Astrocyte (in vitro differentiated cells and primary cell): ENCODE measurements at regions not wholly inside any gene's neighbourhood (a gene's known extent, or its start where the extent isn't known, plus 50 kb on each side); places are given as distances from the start of the nearest gene placed in this dataset.

ENCODE experiments used
- DNase-seq: peaks from one replicate; pipeline ENCODE4 v3.0.0-alpha.2; 2010; ENCODE audit warnings: low read depth
- FAIRE-seq: peaks from 2 replicates; lab custom pipeline; 2011; peaks lifted over from hg19 to GRCh38; lab: Jason Lieb, UNC
- H2AFZ ChIP-seq: 2 replicates; pipeline ENCODE4 v1.6.0; 2012; ENCODE audit warnings: low read depth, low read length, inconsistent platforms
- H3K27ac ChIP-seq: 2 replicates; pipeline ENCODE4 v1.5.1; 2011; ENCODE audit warnings: low read depth, low read length, inconsistent platforms
- H3K27me3 ChIP-seq: 2 replicates; pipeline ENCODE4 v1.6.0; 2011; ENCODE audit warnings: low read length, inconsistent platforms; ENCODE audit not compliant: insufficient read depth
- H3K36me3 ChIP-seq: 2 replicates; pipeline ENCODE4 v1.5.1; 2011; ENCODE audit warnings: low read length, inconsistent platforms; ENCODE audit not compliant: insufficient read depth
- H3K4me1 ChIP-seq: 2 replicates; pipeline ENCODE4 v1.5.1; 2011; ENCODE audit warnings: low read length, inconsistent platforms; ENCODE audit not compliant: insufficient read depth
- H3K4me2 ChIP-seq: 2 replicates; pipeline ENCODE4 v1.6.0; 2012; ENCODE audit warnings: low read length, inconsistent platforms
- H3K4me3 ChIP-seq: 2 replicates; pipeline ENCODE4 v1.5.1; 2011; ENCODE audit warnings: low read depth, mild to moderate bottlenecking, low read length, inconsistent platforms; ENCODE audit not compliant: insufficient read depth
- H3K79me2 ChIP-seq: 2 replicates; pipeline ENCODE4 v1.6.0; 2012; ENCODE audit warnings: mild to moderate bottlenecking, low read length, inconsistent platforms; ENCODE audit not compliant: insufficient read depth
- H3K9ac ChIP-seq: 2 replicates; pipeline ENCODE4 v1.6.0; 2012; ENCODE audit warnings: mild to moderate bottlenecking, low read length, inconsistent platforms
- H3K9me3 ChIP-seq: 2 replicates; pipeline ENCODE4 v1.5.1; 2012; ENCODE audit warnings: low read depth, mild to moderate bottlenecking, low read length, inconsistent platforms; ENCODE audit not compliant: insufficient read depth
- H4K20me1 ChIP-seq: 2 replicates; pipeline ENCODE4 v1.6.0; 2012; ENCODE audit warnings: low read length, inconsistent platforms; ENCODE audit not compliant: insufficient read depth
- H3K27ac Mint-ChIP-seq: one replicate; pipeline ENCODE4 v1.8.0; 2021; ENCODE audit warnings: mild to moderate bottlenecking, mixed read lengths; ENCODE audit not compliant: unreplicated experiment
- H3K27me3 Mint-ChIP-seq: one replicate; pipeline ENCODE4 v1.8.0; 2021; ENCODE audit warnings: low read depth, mixed read lengths; ENCODE audit not compliant: unreplicated experiment
- H3K36me3 Mint-ChIP-seq: one replicate; pipeline ENCODE4 v1.8.0; 2021; ENCODE audit warnings: low read depth, mixed read lengths; ENCODE audit not compliant: unreplicated experiment
- H3K4me1 Mint-ChIP-seq: one replicate; pipeline ENCODE4 v1.8.0; 2021; ENCODE audit warnings: low read depth, mixed read lengths; ENCODE audit not compliant: unreplicated experiment
- H3K4me3 Mint-ChIP-seq: one replicate; pipeline ENCODE4 v1.8.0; 2021; ENCODE audit warnings: mild to moderate bottlenecking, moderate library complexity, mixed read lengths; ENCODE audit not compliant: unreplicated experiment
- H3K9me3 Mint-ChIP-seq: one replicate; pipeline ENCODE4 v1.8.0; 2021; ENCODE audit warnings: mild to moderate bottlenecking, mixed read lengths; ENCODE audit not compliant: unreplicated experiment
- CTCF ChIP-seq: IDR thresholded peaks from 2 replicates; pipeline ENCODE4 v1.5.1; 2011; ENCODE audit warnings: low read depth, mild to moderate bottlenecking, inconsistent platforms, low read length, moderate library complexity; ENCODE audit not compliant: insufficient read depth
- EZH2 ChIP-seq: IDR thresholded peaks from 2 replicates; pipeline ENCODE4 v1.6.1; 2012; ENCODE audit warnings: mild to moderate bottlenecking, low read length, inconsistent platforms; ENCODE audit not compliant: insufficient read depth

- no peak overlapping the region for H3K27ac Mint-ChIP-seq
- H3K27me3 ChIP-seq = no peaks in the 10 kb centered on the region
- TF ChIP-seq CTCF (no peak), EZH2 (no peak)
- no peaks in the 10 kb centered on the region for H3K36me3 Mint-ChIP-seq
- no peak overlapping the region for H3K9ac ChIP-seq
- FAIRE-seq (no peak), DNase-seq (no peak)
- no peak overlapping the region for H3K4me2 ChIP-seq
- peaks cover 15% of the 10 kb centered on the region for H3K27me3 Mint-ChIP-seq
- H3K9me3 ChIP-seq = no peaks in the 10 kb centered on the region
- no peaks in the 10 kb centered on the region for H3K4me1 Mint-ChIP-seq
- peaks cover 9% of the 10 kb centered on the region for H3K9me3 Mint-ChIP-seq
- no peaks in the 10 kb centered on the region for H3K4me1 ChIP-seq
- no peak overlapping the region for H3K4me3 ChIP-seq
- no peaks in the 10 kb centered on the region for H3K36me3 ChIP-seq
- no peaks in the 10 kb centered on the region for H3K79me2 ChIP-seq
- H3K27ac ChIP-seq = no peak overlapping the region
- no peak overlapping the region for H2AFZ ChIP-seq
- H4K20me1 ChIP-seq = no peaks in the 10 kb centered on the region
- H3K4me3 Mint-ChIP-seq = no peak overlapping the region
These were observed 201.1 kb upstream of the HDAC4 start for GRCh38 chr2:239601880-239602279.

- no peak for TF ChIP-seq EZH2
- no peak for TF ChIP-seq CTCF
These were observed 200.5 kb upstream of the HDAC4 start for GRCh38 chr2:239601201-239601851.

GRCh38 chr2:239600650-239601049 is 199.8 kb upstream of the HDAC4 start:
- TF ChIP-seq CTCF (no peak), EZH2 (no peak)
- Histone ChIP-seq H3K27ac (no peak overlapping the region), H3K36me3 (no peaks in the 10 kb centered on the region), H3K4me3 (no peak overlapping the region), H3K4me2 (no peak overlapping the region), H3K9me3 (no peaks in the 10 kb centered on the region), H2AFZ (no peak overlapping the region), H3K27me3 (no peaks in the 10 kb centered on the region), H4K20me1 (no peaks in the 10 kb centered on the region), H3K9ac (no peak overlapping the region), H3K4me1 (no peaks in the 10 kb centered on the region), H3K79me2 (no peaks in the 10 kb centered on the region)
- no peak overlapping the region for H3K27ac Mint-ChIP-seq
- DNase-seq (no peak), FAIRE-seq (no peak)
- no peaks in the 10 kb centered on the region for H3K4me1 Mint-ChIP-seq
- H3K9me3 Mint-ChIP-seq = peaks cover 7% of the 10 kb centered on the region
- H3K36me3 Mint-ChIP-seq = no peaks in the 10 kb centered on the region
- H3K27me3 Mint-ChIP-seq = peaks cover 18% of the 10 kb centered on the region
- H3K4me3 Mint-ChIP-seq = no peak overlapping the region

More at GRCh38 chr2:239601201-239601851, 200.5 kb upstream of the HDAC4 start:
- Histone ChIP-seq H3K79me2 (no peaks in the 10 kb centered on the region), H3K4me2 (no peak overlapping the region), H3K27me3 (no peaks in the 10 kb centered on the region), H3K4me3 (no peak overlapping the region), H3K9me3 (no peaks in the 10 kb centered on the region), H4K20me1 (no peaks in the 10 kb centered on the region), H3K9ac (no peak overlapping the region), H2AFZ (no peak overlapping the region), H3K36me3 (no peaks in the 10 kb centered on the region), H3K27ac (no peak overlapping the region), H3K4me1 (no peaks in the 10 kb centered on the region)
- Mint-ChIP-seq H3K27me3 (peaks cover 15% of the 10 kb centered on the region), H3K4me3 (no peak overlapping the region), H3K9me3 (peaks cover 7% of the 10 kb centered on the region), H3K4me1 (no peaks in the 10 kb centered on the region), H3K27ac (no peak overlapping the region), H3K36me3 (no peaks in the 10 kb centered on the region)
- DNase-seq (no peak), FAIRE-seq (no peak)
